H4 (cell line): ENCODE measurements at regions not wholly inside any gene's neighbourhood (a gene's known extent, or its start where the extent isn't known, plus 50 kb on each side); places are given as distances from the start of the nearest gene placed in this dataset.
A peak's percentile ranks its signal among the peaks of the same experiment; 100 is the strongest.
"Not testable (repeated sequence)": the region's sequence is repeated elsewhere in the genome, so short reads cannot be mapped to it uniquely, and the experiment has no call there.

Experiments
- DNase-seq: peaks from one replicate; pipeline ENCODE4 v3.0.0-alpha.2; 2015; ENCODE audit warnings: low spot score

DNA sequence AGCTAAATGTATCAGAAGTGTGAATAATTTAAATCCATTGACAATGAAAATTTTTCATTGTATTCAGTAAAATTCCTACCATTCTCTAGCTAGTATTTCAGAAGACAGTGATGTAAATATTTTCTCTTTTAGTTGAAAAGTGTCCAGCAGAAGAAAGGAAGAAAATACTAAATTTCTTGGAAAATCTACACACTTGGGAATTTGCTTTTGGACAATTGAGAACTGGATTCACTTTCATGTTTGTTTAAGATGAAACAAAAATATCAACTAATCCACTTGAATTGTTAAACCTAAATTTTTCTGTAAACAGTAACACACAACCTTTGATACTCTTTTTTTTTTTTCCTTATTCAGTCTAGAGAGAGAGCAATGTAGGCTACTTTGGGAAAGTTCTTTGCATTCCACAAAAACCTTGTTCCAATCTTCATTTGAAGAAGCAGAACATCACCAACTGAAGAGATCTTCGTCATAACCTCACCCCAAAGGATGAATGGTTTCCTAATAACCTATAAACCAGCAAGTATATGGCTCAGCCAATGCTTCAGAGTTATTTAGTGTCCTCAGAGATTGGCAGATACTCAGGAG, 155.1 kb upstream of the GORAB start:
- no peak for DNase-seq

- DNase-seq = no peak
Measured at GRCh38 chr1:170377440-170377839, 154.5 kb upstream of the GORAB start.

GRCh38 chr1:170377896-170378634, 153.9 kb upstream of the GORAB start:
- DNase-seq = no peak

GRCh38 chr1:170385750-170386149, 146.2 kb upstream of the GORAB start:
- no peak for DNase-seq

DNA sequence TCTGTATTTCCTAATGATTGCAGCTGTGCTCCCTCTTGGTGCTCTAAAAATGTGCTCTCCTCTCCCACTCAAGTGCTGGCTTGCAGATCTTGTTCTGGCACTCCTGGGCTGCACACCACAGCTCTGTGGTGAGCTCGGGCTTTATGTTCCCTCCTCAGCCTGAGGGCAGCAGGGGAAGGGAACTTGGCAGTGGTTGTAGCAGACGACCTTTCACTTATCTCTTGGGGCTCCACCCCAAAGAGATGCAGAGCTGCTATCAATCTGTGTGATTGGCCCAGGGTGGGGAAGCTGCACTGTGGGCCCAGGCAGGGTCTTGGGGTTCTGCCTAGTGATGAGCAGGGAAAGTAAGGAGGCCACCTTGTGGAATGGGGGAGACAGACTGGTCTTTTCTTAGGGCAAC, 143.5 kb upstream of the GORAB start:
- DNase-seq = no peak

GRCh38 chr1:170395149-170395548, 136.8 kb upstream of the GORAB start:
- DNase-seq = no peak

DNA sequence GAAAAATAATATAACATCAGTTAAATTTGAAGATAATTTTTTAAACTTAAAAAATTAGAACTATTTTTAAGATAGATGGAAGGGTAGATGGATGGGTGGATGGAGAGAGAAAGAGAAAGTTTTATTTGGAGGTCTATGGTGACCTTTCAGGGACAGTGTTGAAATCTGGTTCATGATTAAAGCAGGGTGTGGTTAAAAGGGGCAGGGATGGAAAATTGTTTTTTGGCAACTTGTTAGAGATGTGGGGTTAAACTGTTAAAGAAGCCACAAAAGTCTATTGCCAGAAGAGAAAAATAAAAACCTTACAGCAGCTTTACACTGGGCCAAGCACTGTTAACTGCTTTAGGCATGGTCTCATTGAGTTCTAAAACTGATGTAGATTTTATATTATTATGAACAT, 134.9 kb upstream of the GORAB start:
- no peak for DNase-seq

- peak; percentile 5 for DNase-seq
Measured at GRCh38 chr1:170402476-170403311, 129.3 kb upstream of the GORAB start.

- DNase-seq = no peak
Measured at GRCh38 chr1:170407138-170407537, 124.8 kb upstream of the GORAB start.

DNA sequence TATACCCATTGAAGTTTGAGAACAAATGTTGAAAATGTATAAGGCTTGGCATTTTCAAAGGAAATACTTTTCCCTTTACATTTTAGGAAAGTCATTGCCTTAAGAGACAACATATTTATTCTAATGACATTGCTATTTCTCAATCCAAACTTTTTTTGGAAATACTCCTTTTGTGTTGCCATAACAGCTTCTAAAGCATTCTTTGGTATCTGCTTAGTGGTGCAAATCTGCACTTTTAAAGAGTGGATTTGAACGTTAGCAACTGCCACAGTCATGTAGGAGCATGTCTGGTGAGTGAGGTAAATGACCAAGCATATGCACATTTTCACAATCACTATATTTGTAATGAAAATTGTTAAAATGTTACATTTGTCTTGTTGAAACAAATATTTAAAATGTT, 124.4 kb upstream of the GORAB start:
- no peak for DNase-seq

GRCh38 chr1:170410401-170411166, 121.4 kb upstream of the GORAB start:
- no peak for DNase-seq

DNA sequence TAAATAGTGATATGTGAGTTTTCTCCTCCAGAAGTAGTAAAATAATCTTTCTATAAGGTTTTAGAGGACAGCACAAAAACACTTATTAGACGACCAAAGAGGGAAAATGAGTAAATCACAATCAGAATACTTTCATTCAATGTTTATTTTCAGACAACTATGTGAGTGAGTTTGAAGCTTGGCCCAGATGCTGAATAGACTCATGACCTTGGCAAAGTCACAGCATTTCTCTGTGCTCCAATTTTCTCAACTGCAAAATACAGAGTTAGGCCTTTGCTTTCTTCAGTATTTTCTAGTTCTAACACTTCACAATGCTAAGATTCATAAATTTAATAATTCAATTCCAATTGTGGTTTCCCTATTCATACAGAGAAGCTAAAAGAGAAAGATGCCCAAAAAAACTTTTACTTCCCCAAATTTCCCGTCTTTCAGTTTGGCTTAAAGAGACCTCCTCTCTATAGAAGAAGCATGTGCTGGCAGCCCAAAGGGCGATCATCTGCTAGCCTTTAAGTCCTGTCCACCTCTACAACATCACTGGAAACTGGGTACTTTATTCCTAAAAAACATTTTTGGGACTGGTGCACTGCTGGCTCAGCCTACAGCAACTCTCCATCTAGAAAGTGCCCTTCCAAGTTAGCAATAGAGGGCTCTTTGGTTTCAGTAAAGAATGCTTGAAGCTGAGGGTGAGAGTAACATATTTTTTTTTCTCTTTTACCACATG, 116.8 kb upstream of the GORAB start:
- DNase-seq = no peak

- DNase-seq = no peak
Measured at GRCh38 chr1:170415710-170416372, 116.1 kb upstream of the GORAB start.

- no peak for DNase-seq
Measured at GRCh38 chr1:170424346-170424745, 107.6 kb upstream of the GORAB start.

GRCh38 chr1:170426596-170426995, 105.4 kb upstream of the GORAB start:
- no peak for DNase-seq

DNA sequence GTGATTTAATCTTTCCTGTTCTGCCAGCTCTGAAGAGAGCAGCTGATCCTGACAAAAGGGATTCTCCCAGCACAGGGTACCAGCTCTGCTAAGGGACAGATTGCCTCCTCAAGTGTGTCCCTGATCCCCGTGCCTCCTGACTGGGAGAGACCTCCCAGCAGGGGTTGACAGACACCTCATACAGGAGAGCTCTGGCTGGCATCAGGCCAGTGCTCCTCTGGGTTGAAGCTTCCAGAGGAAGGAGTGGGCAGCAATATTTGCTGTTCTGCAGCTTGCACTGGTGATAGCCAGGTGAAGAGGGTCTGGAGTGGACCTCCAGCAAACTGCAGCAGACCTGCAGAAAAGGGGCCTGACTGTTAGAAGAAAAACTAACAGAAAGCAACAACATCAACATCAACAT, 105.0 kb upstream of the GORAB start:
- not testable (repeated sequence) for DNase-seq

GRCh38 chr1:170436928-170437327, 95.0 kb upstream of the GORAB start:
- no peak for DNase-seq

- DNase-seq = no peak
Measured at GRCh38 chr1:170445096-170445495, 86.9 kb upstream of the GORAB start.

DNA sequence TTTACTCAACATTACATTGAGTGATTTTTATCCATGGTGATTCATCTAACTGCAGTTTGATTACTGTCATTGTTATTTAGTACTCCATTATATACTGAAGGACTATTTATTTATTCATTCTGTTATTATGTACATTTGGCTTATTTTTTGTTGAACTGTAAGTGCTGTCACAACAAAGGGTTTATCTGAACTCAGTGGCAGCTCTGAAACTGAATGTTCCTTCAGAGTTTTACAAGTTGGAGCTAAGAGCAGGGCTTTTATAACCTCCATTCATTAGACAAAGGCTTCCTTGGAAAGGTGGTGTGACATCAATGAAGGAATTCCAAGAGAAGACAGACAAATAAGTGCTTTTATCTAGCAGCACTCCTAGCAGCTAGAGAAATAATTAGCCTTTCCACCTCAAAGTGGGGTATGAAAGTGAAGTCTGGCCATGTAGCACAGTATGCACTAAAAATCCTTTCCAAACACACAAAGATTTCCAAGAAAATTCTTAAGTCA, 83.3 kb upstream of the GORAB start:
- DNase-seq = no peak

DNA sequence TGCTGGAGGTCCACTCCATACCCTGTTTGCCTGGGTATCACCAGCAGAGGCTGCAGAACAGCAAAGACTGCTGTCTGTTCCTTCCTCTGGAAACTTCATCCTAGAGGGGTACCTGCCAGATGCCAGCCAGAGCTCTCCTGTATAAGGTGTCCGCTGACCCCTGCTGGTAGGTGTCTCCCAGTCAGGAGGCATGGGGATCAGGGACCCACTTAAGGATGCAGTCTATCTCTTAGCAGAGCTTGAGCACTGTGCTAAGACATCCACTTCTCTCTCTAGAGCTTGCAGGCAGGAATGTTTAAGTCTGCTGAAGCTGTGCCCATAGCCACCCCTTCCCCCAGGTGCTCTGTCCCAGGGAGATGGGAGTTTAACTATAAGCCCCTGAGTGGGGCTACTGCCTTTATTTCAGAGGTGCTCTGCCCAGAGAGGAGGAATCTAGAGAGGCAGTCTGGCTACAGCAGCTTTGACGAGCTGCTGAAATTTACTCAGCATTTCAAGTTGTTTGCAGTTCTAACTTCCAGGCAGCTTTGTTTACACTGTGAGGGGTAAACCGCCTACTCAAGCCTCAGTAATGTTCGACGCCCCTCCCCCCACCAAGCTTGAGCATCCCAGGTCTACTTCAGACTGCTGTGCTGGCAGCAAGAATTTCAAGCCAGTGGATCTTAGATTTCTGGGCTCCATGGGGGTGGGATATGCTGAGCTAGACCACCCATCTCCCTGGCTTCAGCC, 74.5 kb upstream of the GORAB start:
- peak; percentile 4 for DNase-seq
